IPS DF 4.7 (cell line): ENCODE measurements at regions not wholly inside any gene's neighbourhood (a gene's known extent, or its start where the extent isn't known, plus 50 kb on each side); places are given as distances from the start of the nearest gene placed in this dataset.

Experiments used
- DNase-seq: peaks from one replicate; pipeline ENCODE4 v3.0.0-alpha.2; 2013; ENCODE audit warnings: low spot score; ENCODE audit errors: extremely low read depth

GRCh38 chr1:81700728-81701470, 99.8 kb upstream of the ADGRL2 start:
- no peak for DNase-seq

- no peak for DNase-seq
Measured at GRCh38 chr1:81699234-81699633, 101.5 kb upstream of the ADGRL2 start.

- DNase-seq, result no peak
Measured at GRCh38 chr1:81695741-81696140, 105.0 kb upstream of the ADGRL2 start.

GRCh38 chr1:81693316-81693715, 107.4 kb upstream of the ADGRL2 start:
- no peak for DNase-seq

- no peak for DNase-seq
Measured at GRCh38 chr1:81690676-81691453, 109.9 kb upstream of the ADGRL2 start.

- no peak for DNase-seq
Measured at GRCh38 chr1:81689531-81689941, 111.2 kb upstream of the ADGRL2 start.

GRCh38 chr1:81682490-81682889, 118.2 kb upstream of the ADGRL2 start:
- DNase-seq, result no peak

- DNase-seq, result no peak
Measured at GRCh38 chr1:81681601-81682266, 119.0 kb upstream of the ADGRL2 start.

GRCh38 chr1:81681114-81681513, 119.6 kb upstream of the ADGRL2 start:
- DNase-seq, result no peak

- no peak for DNase-seq
Measured at GRCh38 chr1:81679942-81680341, 120.8 kb upstream of the ADGRL2 start.

GRCh38 chr1:81678779-81679178, 122.0 kb upstream of the ADGRL2 start:
- DNase-seq, result no peak

- no peak for DNase-seq
Measured at GRCh38 chr1:81672766-81673165, 128.0 kb upstream of the ADGRL2 start.

GRCh38 chr1:81671038-81671437, 129.7 kb upstream of the ADGRL2 start:
- no peak for DNase-seq

GRCh38 chr1:81670286-81670685, 130.4 kb upstream of the ADGRL2 start:
- DNase-seq, result no peak

GRCh38 chr1:81666586-81666985, 134.1 kb upstream of the ADGRL2 start:
- no peak for DNase-seq

- DNase-seq, result no peak
Measured at GRCh38 chr1:81664341-81664740, 136.4 kb upstream of the ADGRL2 start.

GRCh38 chr1:81662913-81663526, 137.7 kb upstream of the ADGRL2 start:
- DNase-seq, result no peak

- no peak for DNase-seq
Measured at GRCh38 chr1:81660286-81660685, 140.4 kb upstream of the ADGRL2 start.

- DNase-seq, result no peak
Measured at GRCh38 chr1:81654657-81655056, 146.1 kb upstream of the ADGRL2 start.

- no peak for DNase-seq
Measured at GRCh38 chr1:81654147-81654546, 146.6 kb upstream of the ADGRL2 start.

- DNase-seq, result no peak
Measured at GRCh38 chr1:81650776-81651175, 150.0 kb upstream of the ADGRL2 start.

- DNase-seq, result no peak
Measured at GRCh38 chr1:81635816-81636215, 164.9 kb upstream of the ADGRL2 start.
